H1 (cell line): ENCODE measurements at regions not wholly inside any gene's neighbourhood (a gene's known extent, or its start where the extent isn't known, plus 50 kb on each side); places are given as distances from the start of the nearest gene placed in this dataset.
"Not testable (repeated sequence)": the region's sequence is repeated elsewhere in the genome, so short reads cannot be mapped to it uniquely, and the experiment has no call there.

Source experiments
- CTCF ChIA-PET: fragments of 300-600 bp; sonication (Branson Sonifier 250); formaldehyde crosslinking; loops from one replicate; lab custom pipeline; 2021; ENCODE audit not compliant: partially characterized antibody; lab: Charles Lee
- POLR2A ChIA-PET: fragments of 300-600 bp; sonication (Branson Sonifier 250); formaldehyde crosslinking; loops from one replicate; lab custom pipeline; 2021; ENCODE audit warnings: inconsistent platforms; ENCODE audit not compliant: partially characterized antibody; lab: Charles Lee
- DNase-seq, 2 experiments: peaks; one replicate each; pipeline versions ENCODE4 v3.0.0 to v3.0.0-alpha.2; 2010 to 2022; ENCODE audit warnings: low spot score in 2 of 2, low read depth in 1 of 2, mixed read lengths in 1 of 2
- FAIRE-seq: peaks from 2 replicates; lab custom pipeline; 2011; peaks lifted over from hg19 to GRCh38; lab: Jason Lieb, UNC
- H2AFZ ChIP-seq: 2 replicates; pipeline ENCODE4 v1.8.1; 2012; ENCODE audit warnings: low read length, inconsistent platforms
- H2AK5ac ChIP-seq: 2 replicates; pipeline ENCODE4 v1.6.1; 2013; ENCODE audit warnings: low read depth, low read length
- H2BK120ac ChIP-seq: replicated peaks from 2 replicates; pipeline ENCODE3; 2013; ENCODE audit warnings: low read depth, low read length, inconsistent platforms
- H2BK12ac ChIP-seq: 2 replicates; pipeline ENCODE4 v1.6.1; 2013; ENCODE audit warnings: low read depth, low read length
- H2BK15ac ChIP-seq: 2 replicates; pipeline ENCODE4 v1.6.1; 2013; ENCODE audit warnings: low read length
- H2BK20ac ChIP-seq: 2 replicates; pipeline ENCODE4 v1.6.1; 2013; ENCODE audit warnings: low read length
- H2BK5ac ChIP-seq: 2 replicates; pipeline ENCODE4 v1.6.1; 2013; ENCODE audit warnings: low read depth, low read length
- H3K14ac ChIP-seq: 2 replicates; pipeline ENCODE4 v1.6.1; 2013; ENCODE audit warnings: inconsistent platforms; ENCODE audit not compliant: insufficient read length
- H3K18ac ChIP-seq: 2 replicates; pipeline ENCODE4 v1.6.1; 2013; ENCODE audit warnings: low read length; ENCODE audit errors: extremely low read depth
- H3K23ac ChIP-seq: 2 replicates; pipeline ENCODE4 v1.6.1; 2013; ENCODE audit warnings: inconsistent platforms; ENCODE audit not compliant: insufficient read length
- H3K23me2 ChIP-seq: 2 replicates; pipeline ENCODE4 v1.6.1; 2013; ENCODE audit warnings: low read depth, low read length
- H3K27ac ChIP-seq: 2 replicates; pipeline ENCODE4 v1.6.1; 2011; ENCODE audit warnings: low read depth, low read length, inconsistent platforms
- H3K27me3 ChIP-seq, 4 experiments: replicated peaks in 1 of 4; 1 replicate in 1 of 4; 2 replicates in 3 of 4; pipeline versions ENCODE4 v1.6.1 to v1.8.1; 2011 to 2013; ENCODE audit warnings: low read length in 3 of 4, mild to moderate bottlenecking in 3 of 4, inconsistent platforms in 2 of 4, mixed read lengths in 2 of 4, moderate library complexity in 1 of 4; ENCODE audit not compliant: control insufficient read depth in 3 of 4, insufficient read depth in 3 of 4; ENCODE audit errors: extremely low read depth in 1 of 4
- H3K36me3 ChIP-seq, 4 experiments: 2 replicates each; pipeline versions ENCODE4 v1.6.1 to v1.8.1; 2011 to 2013; ENCODE audit warnings: mild to moderate bottlenecking in 4 of 4, low read length in 3 of 4, moderate library complexity in 2 of 4, control low read depth in 1 of 4, inconsistent platforms in 1 of 4; ENCODE audit not compliant: insufficient read depth in 4 of 4, control insufficient read depth in 2 of 4
- H3K4ac ChIP-seq: replicated peaks from 2 replicates; pipeline ENCODE3; 2013; ENCODE audit warnings: low read length, low read depth, mixed read lengths, inconsistent platforms; ENCODE audit not compliant: insufficient read length
- H3K4me1 ChIP-seq, 4 experiments: replicated peaks in 1 of 4; 1 replicate in 1 of 4; 2 replicates in 3 of 4; pipeline versions ENCODE4 v1.6.1 to v1.8.1; 2011 to 2013; ENCODE audit warnings: low read length in 3 of 4, inconsistent platforms in 2 of 4, mixed read lengths in 1 of 4; ENCODE audit not compliant: insufficient read depth in 4 of 4, control insufficient read depth in 3 of 4
- H3K4me2 ChIP-seq, 2 experiments: 2 replicates each; pipeline versions ENCODE4 v1.6.1 to v1.8.1; 2011 to 2013; ENCODE audit warnings: low read depth in 2 of 2, low read length in 2 of 2, control low read depth in 1 of 2, inconsistent platforms in 1 of 2, mild to moderate bottlenecking in 1 of 2; ENCODE audit not compliant: insufficient read depth in 1 of 2
- H3K4me3 ChIP-seq, 4 experiments: fragments of 200-600, 300-600 bp in 1 of 4; sonication (generic), shearing (Covaris generic), sonication (Bioruptor Twin) in 1 of 4; 2 replicates each; pipeline versions ENCODE4 v1.5.1 to v1.8.1; 2011 to 2016; ENCODE audit warnings: low read length in 4 of 4, low read depth in 3 of 4, control low read depth in 2 of 4, inconsistent platforms in 2 of 4, mild to moderate bottlenecking in 2 of 4, mixed read lengths in 1 of 4, moderate library complexity in 1 of 4; ENCODE audit not compliant: insufficient read depth in 2 of 4; ENCODE audit errors: extremely low read depth in 1 of 4
- H3K56ac ChIP-seq: replicated peaks from 2 replicates; pipeline ENCODE3; 2013; ENCODE audit warnings: low read depth, mild to moderate bottlenecking, mixed read lengths, low read length, inconsistent platforms; ENCODE audit not compliant: insufficient read length
- H3K79me1 ChIP-seq: 2 replicates; pipeline ENCODE4 v1.6.1; 2013; ENCODE audit warnings: low read depth, low read length, control low read depth
- H3K79me2 ChIP-seq, 2 experiments: 2 replicates each; pipeline versions ENCODE4 v1.6.1 to v1.8.1; 2012 to 2013; ENCODE audit warnings: low read length in 2 of 2, mild to moderate bottlenecking in 2 of 2, inconsistent platforms in 1 of 2; ENCODE audit not compliant: insufficient read depth in 2 of 2, control insufficient read depth in 1 of 2
- H3K9ac ChIP-seq, 4 experiments: replicated peaks in 1 of 4; 1 replicate in 1 of 4; 2 replicates in 3 of 4; pipeline versions ENCODE4 v1.6.1 to v1.8.1; 2011 to 2013; ENCODE audit warnings: low read depth in 3 of 4, low read length in 3 of 4, control low read depth in 2 of 4, mild to moderate bottlenecking in 2 of 4, moderate library complexity in 2 of 4, inconsistent platforms in 1 of 4; ENCODE audit errors: extremely low read depth in 1 of 4
- H3K9me3 ChIP-seq, 2 experiments: 2 replicates each; pipeline versions ENCODE4 v1.6.1 to v1.8.1; 2012 to 2013; ENCODE audit warnings: mild to moderate bottlenecking in 2 of 2, moderate library complexity in 2 of 2, control low read depth in 1 of 2, inconsistent platforms in 1 of 2, low read depth in 1 of 2, low read length in 1 of 2, mixed read lengths in 1 of 2; ENCODE audit not compliant: insufficient read depth in 2 of 2
- H4K20me1 ChIP-seq, 2 experiments: replicated peaks in 1 of 2; 2 replicates each; pipeline versions ENCODE3 to v1.8.1; 2011 to 2013; ENCODE audit warnings: inconsistent platforms in 2 of 2, low read length in 2 of 2, mild to moderate bottlenecking in 1 of 2; ENCODE audit not compliant: insufficient read depth in 2 of 2, control insufficient read depth in 1 of 2
- H4K5ac ChIP-seq: 2 replicates; pipeline ENCODE4 v1.6.1; 2013; ENCODE audit warnings: low read length, low read depth, mixed read lengths, inconsistent platforms; ENCODE audit not compliant: insufficient read length
- H4K8ac ChIP-seq: 2 replicates; pipeline ENCODE4 v1.8.0; 2013; ENCODE audit warnings: mild to moderate bottlenecking, moderate library complexity, low read length, inconsistent platforms; ENCODE audit not compliant: insufficient read depth; ENCODE audit errors: extremely low read depth
- H4K91ac ChIP-seq: replicated peaks from 2 replicates; pipeline ENCODE3; 2013; ENCODE audit warnings: low read length, mixed read lengths, inconsistent platforms; ENCODE audit not compliant: insufficient read length
- WGBS, 2 experiments: shearing (Covaris generic) in 1 of 2; methylation state at CpG; one replicate each; pipeline versions ENCODE4 v1.1.6 to v1.1.7; 2013 to 2015; ENCODE audit warnings: low lambda C conversion rate in 2 of 2, mixed read lengths in 2 of 2, inconsistent platforms in 1 of 2, low coverage in 1 of 2, missing lambda C conversion rate in 1 of 2; ENCODE audit not compliant: insufficient replicate concordance in 2 of 2, insufficient coverage in 1 of 2, insufficient read length in 1 of 2; ENCODE audit errors: extremely low coverage in 1 of 2, missing lambda C conversion rate in 1 of 2; 5-methylcytosine and 5-hydroxymethylcytosine counted together

GRCh38 chr2:7657526-7657925 lies 740.3 kb downstream of the RNF144A start:
- H3K23me2 ChIP-seq, H4K8ac ChIP-seq, DNase-seq, H2BK5ac ChIP-seq, FAIRE-seq, H3K56ac ChIP-seq, H3K79me1 ChIP-seq, H2BK15ac ChIP-seq, H3K4ac ChIP-seq, H3K23ac ChIP-seq, H3K27me3 ChIP-seq, POLR2A ChIA-PET, H2BK12ac ChIP-seq, H3K27ac ChIP-seq, H2BK120ac ChIP-seq, H2AK5ac ChIP-seq, H3K4me2 ChIP-seq, H2BK20ac ChIP-seq, H3K18ac ChIP-seq, H3K14ac ChIP-seq, H3K4me1 ChIP-seq, H3K9ac ChIP-seq, H2AFZ ChIP-seq, H3K4me3 ChIP-seq, H3K36me3 ChIP-seq, H3K79me2 ChIP-seq, H4K91ac ChIP-seq, H4K20me1 ChIP-seq, H4K5ac ChIP-seq: not testable (repeated sequence)
- WGBS, 2 experiments, result 100% methylated on average over 2 of the region's 2 CpGs; no CpG with 5 or more reads in 1 of the 2 experiments
- peaks cover 11 to 14% of the 10 kb centered on the region in 2 experiments; a peak in 2 of 4 replicates for H3K9me3 ChIP-seq
- CTCF ChIA-PET, result interaction anchor here (0.8 to 1.6 kb wide), 6 partner anchors 14 to 561 kb away, joined by 3 to 5 read pairs (median 3); no protein-coding TSS in a partner anchor
